Spinal cord (tissue), 9 donors: ENCODE measurements at regions not wholly inside any gene's neighbourhood (a gene's known extent, or its start where the extent isn't known, plus 50 kb on each side); places are given as distances from the start of the nearest gene placed in this dataset.

ENCODE experiments used
- DNase-seq, 6 donors: peaks; one replicate each; pipeline versions ENCODE4 v3.0.0 to v3.0.0-alpha.2; 2013 to 2015; ENCODE audit warnings: low spot score in 6 of 6, low read depth in 4 of 6
- H3K27ac ChIP-seq: one replicate; pipeline ENCODE4 v1.5.1; 2013; ENCODE audit warnings: low read depth, low read length, control low read depth
- H3K27me3 ChIP-seq: one replicate; pipeline ENCODE4 v1.6.1; 2013; ENCODE audit warnings: low read length; ENCODE audit not compliant: control insufficient read depth, insufficient read depth
- H3K36me3 ChIP-seq: one replicate; pipeline ENCODE4 v1.6.1; 2013; ENCODE audit warnings: low read length; ENCODE audit not compliant: control insufficient read depth, insufficient read depth
- H3K4me1 ChIP-seq: one replicate; pipeline ENCODE4 v1.6.1; 2013; ENCODE audit warnings: low read length; ENCODE audit not compliant: control insufficient read depth, insufficient read depth
- H3K4me3 ChIP-seq: one replicate; pipeline ENCODE4 v1.5.1; 2013; ENCODE audit warnings: low read depth, low read length, control low read depth
- H3K9me3 ChIP-seq: one replicate; pipeline ENCODE4 v1.6.1; 2013; ENCODE audit warnings: low read length; ENCODE audit not compliant: control insufficient read depth, insufficient read depth
- WGBS: methylation state at CpG from one replicate; pipeline ENCODE4 v1.1.5; 2013; ENCODE audit warnings: missing lambda C conversion rate; ENCODE audit not compliant: insufficient coverage; 5-methylcytosine and 5-hydroxymethylcytosine counted together
- donor health status: healthy.

GRCh38 chr20:50298554-50299324 lies 108.1 kb downstream of the CEBPB start:
- Histone ChIP-seq H3K9me3 (no peaks in the 10 kb centered on the region), H3K36me3 (no peaks in the 10 kb centered on the region), H3K27ac (no peak overlapping the region), H3K4me1 (peaks cover 24% of the 10 kb centered on the region), H3K4me3 (no peak overlapping the region), H3K27me3 (no peaks in the 10 kb centered on the region)
- no peak for DNase-seq
- 96% methylated on average over 18 of the region's 20 CpGs for WGBS

- WGBS = 97% methylated on average over 6 of the region's 6 CpGs
- no peak overlapping the region for H3K4me3 ChIP-seq
Measured at GRCh38 chr20:50299325-50299629, 108.6 kb downstream of the CEBPB start.

GRCh38 chr20:50301165-50301564 lies 110.5 kb downstream of the CEBPB start:
- DNase-seq = no peak
- no peaks in the 10 kb centered on the region for H3K36me3 ChIP-seq
- 91% methylated on average over 2 of the region's 3 CpGs for WGBS

More at GRCh38 chr20:50299325-50299629, 108.6 kb downstream of the CEBPB start:
- Histone ChIP-seq H3K27me3 (no peaks in the 10 kb centered on the region), H3K36me3 (no peaks in the 10 kb centered on the region), H3K27ac (no peak overlapping the region), H3K4me1 (peaks cover 30% of the 10 kb centered on the region), H3K9me3 (no peaks in the 10 kb centered on the region)
- no peak for DNase-seq

GRCh38 chr20:50301712-50302111 lies 111.1 kb downstream of the CEBPB start:
- Histone ChIP-seq H3K27ac (no peak overlapping the region), H3K4me1 (peaks cover 35% of the 10 kb centered on the region), H3K4me3 (no peak overlapping the region), H3K27me3 (no peaks in the 10 kb centered on the region), H3K9me3 (no peaks in the 10 kb centered on the region), H3K36me3 (no peaks in the 10 kb centered on the region)
- no peak for DNase-seq

More at GRCh38 chr20:50301165-50301564, 110.5 kb downstream of the CEBPB start:
- H3K27ac ChIP-seq = no peak overlapping the region
- H3K4me3 ChIP-seq = no peak overlapping the region
- peaks cover 35% of the 10 kb centered on the region for H3K4me1 ChIP-seq
- H3K9me3 ChIP-seq = no peaks in the 10 kb centered on the region
- H3K27me3 ChIP-seq = no peaks in the 10 kb centered on the region

- Histone ChIP-seq H3K27me3 (no peaks in the 10 kb centered on the region), H3K36me3 (no peaks in the 10 kb centered on the region)
Measured at GRCh38 chr20:50302341-50303057, 111.9 kb downstream of the CEBPB start.

GRCh38 chr20:50303573-50304500 lies 113.2 kb downstream of the CEBPB start:
- no peaks in the 10 kb centered on the region for H3K36me3 ChIP-seq
- H3K4me1 ChIP-seq = peaks cover 42% of the 10 kb centered on the region
- H3K9me3 ChIP-seq = no peaks in the 10 kb centered on the region
- DNase-seq = peak in 3 of 6 donors; percentile 41 to 82 (median 80)
- peak overlapping the region; percentile 57 for H3K27ac ChIP-seq
- H3K27me3 ChIP-seq = no peaks in the 10 kb centered on the region
- H3K4me3 ChIP-seq = no peak overlapping the region
- 83% methylated on average over 9 of the region's 11 CpGs for WGBS

More at GRCh38 chr20:50302341-50303057, 111.9 kb downstream of the CEBPB start:
- DNase-seq = no peak
- H3K9me3 ChIP-seq = no peaks in the 10 kb centered on the region
- H3K4me3 ChIP-seq = no peak overlapping the region
- peaks cover 36% of the 10 kb centered on the region for H3K4me1 ChIP-seq
- H3K27ac ChIP-seq = peak overlapping the region; percentile 7
- 90% methylated on average over 5 of the region's 10 CpGs for WGBS

- Histone ChIP-seq H3K4me1 (peaks cover 46% of the 10 kb centered on the region), H3K9me3 (no peaks in the 10 kb centered on the region), H3K36me3 (no peaks in the 10 kb centered on the region), H3K4me3 (no peak overlapping the region), H3K27me3 (no peaks in the 10 kb centered on the region), H3K27ac (peak overlapping the region; percentile 57)
- DNase-seq = peak in 1 of 6 donors; percentile 53
- 51% methylated on average over 4 of the region's 10 CpGs for WGBS
Measured at GRCh38 chr20:50304501-50304856, 113.8 kb downstream of the CEBPB start.

- Histone ChIP-seq H3K36me3 (no peaks in the 10 kb centered on the region), H3K27me3 (no peaks in the 10 kb centered on the region), H3K9me3 (no peaks in the 10 kb centered on the region), H3K4me1 (peaks cover 50% of the 10 kb centered on the region), H3K4me3 (no peak overlapping the region), H3K27ac (peak overlapping the region; percentile 57)
- WGBS = 83% methylated on average over 14 of the region's 14 CpGs
- DNase-seq = no peak
Measured at GRCh38 chr20:50304923-50305635, 114.4 kb downstream of the CEBPB start.
